ENCODE measurements at regions not wholly inside any gene's neighbourhood (a gene's known extent, or its start where the extent isn't known, plus 50 kb on each side); places are given as distances from the start of the nearest gene placed in this dataset.

GRCh38 chr6:112485120-112485826, 138.1 kb downstream of the RFPL4B start:
- Histone ChIP-seq H3K4me3 (ENCODE audit: low read length) (no peak overlapping the region), H3K36me3 (replicated peaks; ENCODE audit: insufficient read depth, low read length) (no peaks in the 10 kb centered on the region), H3K27me3 (replicated peaks; ENCODE audit: insufficient read depth, low read length) (no peaks in the 10 kb centered on the region), H3K9me2 (replicated peaks; ENCODE audit: insufficient read depth, low read length) (no peaks in the 10 kb centered on the region), H3K9me3 (replicated peaks; ENCODE audit: insufficient read depth, low read length) (no peaks in the 10 kb centered on the region), H3K4me2 (ENCODE audit: low read depth, low read length) (no peak overlapping the region), H3F3A (ENCODE audit: insufficient read depth, low read length) (no peaks in the 10 kb centered on the region), H3K27ac (ENCODE audit: low read length) (no peak overlapping the region), H3K9ac (ENCODE audit: low read length) (no peak overlapping the region), H2AFZ (ENCODE audit: low read length) (no peak overlapping the region), H4K20me1 (ENCODE audit: insufficient read depth, low read length) (no peaks in the 10 kb centered on the region), H3K4me1 (ENCODE audit: low read length) (no peaks in the 10 kb centered on the region), H3K79me2 (ENCODE audit: low read length) (no peaks in the 10 kb centered on the region)
- DNase-seq, result no peak
- TF ChIP-seq CTCF (IDR thresholded peaks at IDR 0.05; ENCODE audit: low read length) (no peak), EZH2phosphoT487 (IDR thresholded peaks at IDR 0.05; ENCODE audit: low read length) (no peak), EZH2 (optimal IDR thresholded peaks at IDR 0.05; ENCODE audit: low read depth, low read length) (no peak)

- H3K9me3 ChIP-seq (replicated peaks; ENCODE audit: insufficient read depth, low read length), result no peaks in the 10 kb centered on the region
- no peaks in the 10 kb centered on the region for H3K9me2 ChIP-seq (replicated peaks; ENCODE audit: insufficient read depth, low read length)
- no peak overlapping the region for H2AFZ ChIP-seq (ENCODE audit: low read length)
- H3K4me3 ChIP-seq (ENCODE audit: low read length), result no peak overlapping the region
- no peaks in the 10 kb centered on the region for H3K27me3 ChIP-seq (replicated peaks; ENCODE audit: insufficient read depth, low read length)
- H3K4me1 ChIP-seq (ENCODE audit: low read length), result no peaks in the 10 kb centered on the region
- H4K20me1 ChIP-seq (ENCODE audit: insufficient read depth, low read length), result no peaks in the 10 kb centered on the region
- no peaks in the 10 kb centered on the region for H3F3A ChIP-seq (ENCODE audit: insufficient read depth, low read length)
- no peaks in the 10 kb centered on the region for H3K36me3 ChIP-seq (replicated peaks; ENCODE audit: insufficient read depth, low read length)
- H3K79me2 ChIP-seq (ENCODE audit: low read length), result no peaks in the 10 kb centered on the region
- H3K9ac ChIP-seq (ENCODE audit: low read length), result no peak overlapping the region
- DNase-seq, result no peak
- no peak for TF ChIP-seq CTCF (IDR thresholded peaks at IDR 0.05; ENCODE audit: low read length)
- TF ChIP-seq EZH2 (optimal IDR thresholded peaks at IDR 0.05; ENCODE audit: low read depth, low read length), result no peak
- TF ChIP-seq EZH2phosphoT487 (IDR thresholded peaks at IDR 0.05; ENCODE audit: low read length), result no peak
- no peak overlapping the region for H3K27ac ChIP-seq (ENCODE audit: low read length)
- no peak overlapping the region for H3K4me2 ChIP-seq (ENCODE audit: low read depth, low read length)
These were observed 138.7 kb downstream of the RFPL4B start for GRCh38 chr6:112485827-112486212.

- Histone ChIP-seq H3K4me2 (ENCODE audit: low read depth, low read length) (no peak overlapping the region), H3K4me1 (ENCODE audit: low read length) (no peaks in the 10 kb centered on the region), H3K27ac (ENCODE audit: low read length) (no peak overlapping the region), H4K20me1 (ENCODE audit: insufficient read depth, low read length) (no peaks in the 10 kb centered on the region), H3K9me2 (replicated peaks; ENCODE audit: insufficient read depth, low read length) (no peaks in the 10 kb centered on the region), H3K27me3 (replicated peaks; ENCODE audit: insufficient read depth, low read length) (no peaks in the 10 kb centered on the region), H3K4me3 (ENCODE audit: low read length) (no peak overlapping the region), H2AFZ (ENCODE audit: low read length) (no peak overlapping the region), H3F3A (ENCODE audit: insufficient read depth, low read length) (no peaks in the 10 kb centered on the region), H3K9ac (ENCODE audit: low read length) (no peak overlapping the region), H3K36me3 (replicated peaks; ENCODE audit: insufficient read depth, low read length) (no peaks in the 10 kb centered on the region), H3K79me2 (ENCODE audit: low read length) (no peaks in the 10 kb centered on the region), H3K9me3 (replicated peaks; ENCODE audit: insufficient read depth, low read length) (no peaks in the 10 kb centered on the region)
- no peak for TF ChIP-seq EZH2phosphoT487 (IDR thresholded peaks at IDR 0.05; ENCODE audit: low read length)
- TF ChIP-seq EZH2 (optimal IDR thresholded peaks at IDR 0.05; ENCODE audit: low read depth, low read length), result no peak
- no peak for TF ChIP-seq CTCF (IDR thresholded peaks at IDR 0.05; ENCODE audit: low read length)
- DNase-seq, result no peak
These were observed 139.3 kb downstream of the RFPL4B start for GRCh38 chr6:112486454-112486853.

Measured in MM.1S (cell line).